ENCODE measurements at regions not wholly inside any gene's neighbourhood (a gene's known extent, or its start where the extent isn't known, plus 50 kb on each side); places are given as distances from the start of the nearest gene placed in this dataset.
A peak's percentile ranks its signal among the peaks of the same experiment; 100 is the strongest.

- CTCF ChIA-PET: no interaction called here
- no peaks in the 10 kb centered on the region for H3K36me3 Mint-ChIP-seq (ENCODE audit: low read depth)
- H3K27ac Mint-ChIP-seq: no peak overlapping the region
- H3K4me1 Mint-ChIP-seq (ENCODE audit: low read depth): no peaks in the 10 kb centered on the region
- intact Hi-C loops (cut with micrococcal nuclease): no loop called here
- peaks cover 2% of the 10 kb centered on the region for H3K27me3 Mint-ChIP-seq (ENCODE audit: low read depth)
- no peak overlapping the region for H3K4me3 Mint-ChIP-seq
- no peak for DNase-seq
- H3K9me3 Mint-ChIP-seq: no peaks in the 10 kb centered on the region
Observed at GRCh38 chr13:94896719-94897317, 184.5 kb upstream of the SOX21 start.

DNA sequence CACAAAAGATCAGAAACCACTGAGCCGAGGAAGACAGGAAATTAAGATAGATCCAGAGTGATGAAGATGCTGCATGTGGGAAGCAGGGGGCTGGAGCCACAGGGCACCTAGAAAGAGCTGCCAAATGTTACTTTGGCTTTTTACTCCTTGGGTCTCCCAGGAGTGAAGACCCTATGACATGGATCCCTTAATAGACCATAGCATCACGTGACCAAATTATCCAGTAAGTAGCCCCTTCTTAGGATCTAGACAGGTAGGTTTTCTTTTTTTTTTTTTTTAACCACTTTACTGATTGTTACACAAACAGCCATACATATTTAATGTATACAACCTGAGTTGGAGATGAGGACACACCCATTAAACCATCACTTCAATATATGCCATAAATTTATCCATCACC, 183.9 kb upstream of the SOX21 start:
- Mint-ChIP-seq H3K9me3 (no peaks in the 10 kb centered on the region), H3K27me3 (ENCODE audit: low read depth) (peaks cover 2% of the 10 kb centered on the region), H3K27ac (no peak overlapping the region), H3K36me3 (ENCODE audit: low read depth) (no peaks in the 10 kb centered on the region), H3K4me1 (ENCODE audit: low read depth) (no peaks in the 10 kb centered on the region), H3K4me3 (no peak overlapping the region)
- intact Hi-C loops (cut with micrococcal nuclease): no loop called here
- no peak for DNase-seq
- CTCF ChIA-PET: interaction anchor here (0.7 kb wide), 1 partner anchor 418 kb away, joined by 3 read pairs; no protein-coding TSS in a partner anchor

DNA sequence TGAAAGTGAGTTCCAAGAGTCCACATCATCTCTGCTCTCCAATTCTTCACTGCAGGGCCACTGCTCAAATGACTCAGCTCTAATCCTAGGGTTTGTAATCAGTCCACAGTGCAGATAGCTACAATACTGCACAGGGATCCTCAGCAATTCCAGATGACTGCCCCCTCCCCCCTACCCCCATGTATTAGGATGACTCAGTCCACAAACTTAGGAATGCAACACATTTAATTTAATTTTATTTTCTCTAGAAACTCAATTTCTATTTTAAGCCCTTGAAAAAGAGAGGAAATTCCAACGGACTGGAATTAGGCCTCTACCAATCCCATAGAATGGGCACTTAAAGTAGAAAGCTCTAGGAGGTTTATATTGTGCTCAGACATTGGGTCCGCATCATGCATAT, 173.8 kb upstream of the SOX21 start:
- Mint-ChIP-seq H3K4me3 (no peak overlapping the region), H3K36me3 (ENCODE audit: low read depth) (no peaks in the 10 kb centered on the region), H3K27ac (no peak overlapping the region), H3K27me3 (ENCODE audit: low read depth) (peaks cover 2% of the 10 kb centered on the region), H3K9me3 (no peaks in the 10 kb centered on the region), H3K4me1 (ENCODE audit: low read depth) (no peaks in the 10 kb centered on the region)
- no peak for DNase-seq
- CTCF ChIA-PET: no interaction called here
- intact Hi-C loops (cut with micrococcal nuclease): no loop called here

DNA sequence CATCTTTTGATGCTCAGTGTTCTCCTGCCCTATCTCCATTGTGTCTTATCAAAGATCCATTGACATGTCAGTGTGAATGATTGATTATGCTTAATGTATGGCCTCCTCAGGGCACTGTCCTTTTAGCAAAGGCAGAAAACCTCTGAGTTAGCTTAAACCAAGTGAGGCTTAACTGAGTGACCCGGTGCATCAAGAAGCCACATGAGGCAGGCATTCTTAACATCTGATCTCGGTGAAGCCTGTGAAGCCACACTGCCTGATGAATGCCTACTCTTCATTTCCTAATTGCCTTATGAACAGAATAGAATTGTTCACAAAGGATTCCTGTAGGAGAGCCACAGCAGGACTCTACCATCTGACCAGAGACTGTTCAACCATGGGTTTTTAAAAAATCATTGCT, 168.1 kb upstream of the SOX21 start:
- Mint-ChIP-seq H3K4me1 (ENCODE audit: low read depth) (no peaks in the 10 kb centered on the region), H3K9me3 (no peaks in the 10 kb centered on the region), H3K4me3 (no peak overlapping the region), H3K27me3 (ENCODE audit: low read depth) (no peaks in the 10 kb centered on the region), H3K27ac (no peak overlapping the region), H3K36me3 (ENCODE audit: low read depth) (no peaks in the 10 kb centered on the region)
- intact Hi-C loops (cut with micrococcal nuclease): no loop called here
- DNase-seq: no peak
- CTCF ChIA-PET: no interaction called here

GRCh38 chr13:94878602-94879165, 166.3 kb upstream of the SOX21 start:
- no peak for DNase-seq
- Mint-ChIP-seq H3K4me1 (ENCODE audit: low read depth) (no peaks in the 10 kb centered on the region), H3K36me3 (ENCODE audit: low read depth) (no peaks in the 10 kb centered on the region), H3K9me3 (no peaks in the 10 kb centered on the region), H3K27ac (no peak overlapping the region), H3K4me3 (no peak overlapping the region), H3K27me3 (ENCODE audit: low read depth) (no peaks in the 10 kb centered on the region)
- CTCF ChIA-PET: no interaction called here
- intact Hi-C loops (cut with micrococcal nuclease): no loop called here

DNA sequence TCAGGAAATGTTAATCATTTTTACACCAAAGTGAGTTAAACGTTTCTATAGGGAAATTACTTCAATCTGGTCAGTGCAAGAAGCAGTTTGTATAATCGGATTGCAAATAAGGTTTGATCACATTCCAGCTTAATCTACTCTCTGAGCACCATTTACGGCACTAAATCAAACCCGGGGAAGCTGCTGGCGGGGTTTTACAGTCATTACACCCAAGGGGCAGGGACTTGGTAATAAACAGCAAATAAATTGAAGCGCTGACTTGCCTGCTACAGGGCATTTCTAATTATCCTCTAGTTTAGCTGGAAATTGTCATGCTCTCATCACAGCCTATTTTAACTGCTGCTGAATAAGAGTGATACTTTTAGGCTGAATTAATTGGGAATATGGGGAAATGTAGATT, 152.1 kb upstream of the SOX21 start:
- H3K36me3 Mint-ChIP-seq (ENCODE audit: low read depth): no peaks in the 10 kb centered on the region
- H3K4me1 Mint-ChIP-seq (ENCODE audit: low read depth): peaks cover 8% of the 10 kb centered on the region
- H3K9me3 Mint-ChIP-seq: no peaks in the 10 kb centered on the region
- no peak overlapping the region for H3K4me3 Mint-ChIP-seq
- DNase-seq: no peak
- intact Hi-C loops (cut with micrococcal nuclease): no loop called here
- H3K27ac Mint-ChIP-seq: no peak overlapping the region
- CTCF ChIA-PET: no interaction called here
- no peaks in the 10 kb centered on the region for H3K27me3 Mint-ChIP-seq (ENCODE audit: low read depth)

GRCh38 chr13:94860981-94861407, 148.6 kb upstream of the SOX21 start:
- Mint-ChIP-seq H3K36me3 (ENCODE audit: low read depth) (no peaks in the 10 kb centered on the region), H3K4me3 (peak overlapping the region; percentile 74), H3K27ac (no peak overlapping the region), H3K9me3 (no peaks in the 10 kb centered on the region), H3K4me1 (ENCODE audit: low read depth) (peaks cover 8% of the 10 kb centered on the region), H3K27me3 (ENCODE audit: low read depth) (no peaks in the 10 kb centered on the region)
- CTCF ChIA-PET: interaction anchor here (1.7 kb wide), 1 partner anchor 17 kb away, joined by 4 read pairs; no protein-coding TSS in a partner anchor
- no peak for DNase-seq
- intact Hi-C loops (cut with micrococcal nuclease): no loop called here

- Mint-ChIP-seq H3K9me3 (no peaks in the 10 kb centered on the region), H3K27ac (no peak overlapping the region), H3K36me3 (ENCODE audit: low read depth) (no peaks in the 10 kb centered on the region), H3K27me3 (ENCODE audit: low read depth) (no peaks in the 10 kb centered on the region), H3K4me3 (no peak overlapping the region), H3K4me1 (ENCODE audit: low read depth) (peaks cover 8% of the 10 kb centered on the region)
- CTCF ChIA-PET: no interaction called here
- intact Hi-C loops (cut with micrococcal nuclease): no loop called here
- no peak for DNase-seq
Observed at GRCh38 chr13:94859811-94860210, 147.5 kb upstream of the SOX21 start.

DNA sequence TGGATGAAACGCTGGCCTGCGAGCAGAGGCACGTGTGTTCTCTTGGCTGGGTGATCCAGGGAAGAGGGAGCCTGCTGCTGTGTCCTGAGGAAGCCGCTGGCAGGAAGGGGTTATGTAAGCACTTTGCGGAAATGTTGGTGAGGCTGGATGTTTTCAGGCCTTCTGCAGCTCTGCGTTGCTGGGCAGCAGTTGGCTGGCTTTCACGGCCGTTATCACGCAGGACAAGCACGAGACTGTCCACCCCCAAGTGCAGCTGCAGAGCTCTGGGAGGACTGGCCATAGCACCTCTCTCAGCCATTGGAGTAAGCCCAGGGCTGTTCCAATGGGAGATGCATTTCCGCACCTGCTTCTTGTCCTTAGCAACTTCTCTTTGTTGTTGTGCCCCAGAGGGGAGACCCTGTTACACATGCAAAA, 146.9 kb upstream of the SOX21 start:
- intact Hi-C loops (cut with micrococcal nuclease): no loop called here
- CTCF ChIA-PET: no interaction called here
- no peaks in the 10 kb centered on the region for H3K9me3 Mint-ChIP-seq
- no peak for DNase-seq
- peaks cover 8% of the 10 kb centered on the region for H3K4me1 Mint-ChIP-seq (ENCODE audit: low read depth)
- H3K36me3 Mint-ChIP-seq (ENCODE audit: low read depth): no peaks in the 10 kb centered on the region
- H3K27ac Mint-ChIP-seq: no peak overlapping the region
- peaks cover 2% of the 10 kb centered on the region for H3K27me3 Mint-ChIP-seq (ENCODE audit: low read depth)
- no peak overlapping the region for H3K4me3 Mint-ChIP-seq

GRCh38 chr13:94858856-94859255, 146.5 kb upstream of the SOX21 start:
- no peak overlapping the region for H3K27ac Mint-ChIP-seq
- H3K4me1 Mint-ChIP-seq (ENCODE audit: low read depth): peaks cover 8% of the 10 kb centered on the region
- CTCF ChIA-PET: no interaction called here
- H3K36me3 Mint-ChIP-seq (ENCODE audit: low read depth): no peaks in the 10 kb centered on the region
- no peaks in the 10 kb centered on the region for H3K9me3 Mint-ChIP-seq
- peaks cover 2% of the 10 kb centered on the region for H3K27me3 Mint-ChIP-seq (ENCODE audit: low read depth)
- no peak overlapping the region for H3K4me3 Mint-ChIP-seq
- DNase-seq: no peak
- intact Hi-C loops (cut with micrococcal nuclease): no loop called here

- CTCF ChIA-PET: no interaction called here
- peaks cover 2% of the 10 kb centered on the region for H3K9me3 Mint-ChIP-seq
- intact Hi-C loops (cut with micrococcal nuclease): no loop called here
- no peaks in the 10 kb centered on the region for H3K4me1 Mint-ChIP-seq (ENCODE audit: low read depth)
- DNase-seq: no peak
- H3K27ac Mint-ChIP-seq: no peak overlapping the region
- no peaks in the 10 kb centered on the region for H3K36me3 Mint-ChIP-seq (ENCODE audit: low read depth)
- peaks cover 6% of the 10 kb centered on the region for H3K27me3 Mint-ChIP-seq (ENCODE audit: low read depth)
- H3K4me3 Mint-ChIP-seq: no peak overlapping the region
Observed at GRCh38 chr13:94854688-94855087, 142.3 kb upstream of the SOX21 start.

- Mint-ChIP-seq H3K27me3 (ENCODE audit: low read depth) (peaks cover 6% of the 10 kb centered on the region), H3K4me1 (ENCODE audit: low read depth) (no peaks in the 10 kb centered on the region), H3K36me3 (ENCODE audit: low read depth) (no peaks in the 10 kb centered on the region), H3K27ac (no peak overlapping the region), H3K9me3 (peaks cover 2% of the 10 kb centered on the region), H3K4me3 (no peak overlapping the region)
- CTCF ChIA-PET: no interaction called here
- no peak for DNase-seq
- intact Hi-C loops (cut with micrococcal nuclease): no loop called here
Observed at GRCh38 chr13:94851576-94851975, 139.2 kb upstream of the SOX21 start.

DNA sequence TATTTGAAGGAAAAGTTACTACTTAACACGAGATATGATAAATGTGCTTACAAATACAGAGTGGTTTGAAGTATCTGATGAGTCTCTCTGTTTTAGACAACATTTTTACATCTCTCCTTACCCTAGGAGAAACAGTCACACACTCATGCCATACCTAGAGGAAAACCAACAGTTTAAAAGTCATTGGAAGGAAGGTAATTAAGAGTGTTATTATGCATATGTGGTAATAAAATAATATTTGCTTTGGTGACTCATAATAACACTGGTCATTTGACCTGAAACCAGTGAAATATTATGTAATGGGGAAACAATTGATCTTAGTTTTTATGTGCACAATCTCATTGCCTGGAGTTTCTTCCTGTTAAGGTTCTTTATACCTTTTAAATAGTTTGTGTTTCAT, 136.9 kb upstream of the SOX21 start:
- H3K4me1 Mint-ChIP-seq (ENCODE audit: low read depth): no peaks in the 10 kb centered on the region
- no peak overlapping the region for H3K27ac Mint-ChIP-seq
- peaks cover 2% of the 10 kb centered on the region for H3K9me3 Mint-ChIP-seq
- intact Hi-C loops (cut with micrococcal nuclease): no loop called here
- CTCF ChIA-PET: no interaction called here
- no peak for DNase-seq
- H3K27me3 Mint-ChIP-seq (ENCODE audit: low read depth): peaks cover 4% of the 10 kb centered on the region
- H3K4me3 Mint-ChIP-seq: no peak overlapping the region
- no peaks in the 10 kb centered on the region for H3K36me3 Mint-ChIP-seq (ENCODE audit: low read depth)

Measured in activated naive CD4-positive, alpha-beta T cell treated with anti-CD3 and anti-CD28 coated beads for 36 hours (primary cell).